C4-2B (cell line): ENCODE measurements at regions not wholly inside any gene's neighbourhood (a gene's known extent, or its start where the extent isn't known, plus 50 kb on each side); places are given as distances from the start of the nearest gene placed in this dataset.

ENCODE experiments used
- H3K27ac ChIP-seq: fragments of 450-650 bp; 2 replicates; pipeline ENCODE4 v1.5.1; 2017
- ZFX ChIP-seq: fragments of 450-650 bp; IDR thresholded peaks from 2 replicates; pipeline ENCODE4 v1.6.1; 2017
- TF ChIP-seq, protein P1 (sequence below): fragments of 450-650 bp; conservative IDR thresholded peaks from 2 replicates; pipeline ENCODE4 v1.5.1; 2017; ENCODE audit warnings: mild to moderate bottlenecking

DNA sequence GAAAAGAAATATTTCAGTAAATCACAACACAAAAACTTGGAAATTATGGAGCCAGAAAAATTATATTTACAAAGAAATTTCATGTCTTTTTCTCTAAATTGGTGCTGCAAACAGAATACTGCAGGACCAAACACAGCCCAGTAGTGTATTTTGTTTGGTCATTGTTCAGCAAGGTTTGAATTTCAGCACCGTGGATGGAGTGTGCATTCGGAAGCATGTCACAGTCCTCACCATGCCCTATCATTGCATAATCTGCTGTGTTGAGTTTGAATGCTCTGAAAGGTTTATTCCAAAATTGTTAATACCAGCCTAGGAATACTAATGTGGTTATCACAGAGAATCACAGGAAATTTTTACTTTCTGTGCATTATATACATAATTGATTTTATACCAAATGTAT lies 296.7 kb downstream of the METTL4 start:
- TF ChIP-seq, protein P1, sequence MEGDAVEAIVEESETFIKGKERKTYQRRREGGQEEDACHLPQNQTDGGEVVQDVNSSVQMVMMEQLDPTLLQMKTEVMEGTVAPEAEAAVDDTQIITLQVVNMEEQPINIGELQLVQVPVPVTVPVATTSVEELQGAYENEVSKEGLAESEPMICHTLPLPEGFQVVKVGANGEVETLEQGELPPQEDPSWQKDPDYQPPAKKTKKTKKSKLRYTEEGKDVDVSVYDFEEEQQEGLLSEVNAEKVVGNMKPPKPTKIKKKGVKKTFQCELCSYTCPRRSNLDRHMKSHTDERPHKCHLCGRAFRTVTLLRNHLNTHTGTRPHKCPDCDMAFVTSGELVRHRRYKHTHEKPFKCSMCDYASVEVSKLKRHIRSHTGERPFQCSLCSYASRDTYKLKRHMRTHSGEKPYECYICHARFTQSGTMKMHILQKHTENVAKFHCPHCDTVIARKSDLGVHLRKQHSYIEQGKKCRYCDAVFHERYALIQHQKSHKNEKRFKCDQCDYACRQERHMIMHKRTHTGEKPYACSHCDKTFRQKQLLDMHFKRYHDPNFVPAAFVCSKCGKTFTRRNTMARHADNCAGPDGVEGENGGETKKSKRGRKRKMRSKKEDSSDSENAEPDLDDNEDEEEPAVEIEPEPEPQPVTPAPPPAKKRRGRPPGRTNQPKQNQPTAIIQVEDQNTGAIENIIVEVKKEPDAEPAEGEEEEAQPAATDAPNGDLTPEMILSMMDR = no peak
- no peak for TF ChIP-seq ZFX
- H3K27ac ChIP-seq = no peak overlapping the region

DNA sequence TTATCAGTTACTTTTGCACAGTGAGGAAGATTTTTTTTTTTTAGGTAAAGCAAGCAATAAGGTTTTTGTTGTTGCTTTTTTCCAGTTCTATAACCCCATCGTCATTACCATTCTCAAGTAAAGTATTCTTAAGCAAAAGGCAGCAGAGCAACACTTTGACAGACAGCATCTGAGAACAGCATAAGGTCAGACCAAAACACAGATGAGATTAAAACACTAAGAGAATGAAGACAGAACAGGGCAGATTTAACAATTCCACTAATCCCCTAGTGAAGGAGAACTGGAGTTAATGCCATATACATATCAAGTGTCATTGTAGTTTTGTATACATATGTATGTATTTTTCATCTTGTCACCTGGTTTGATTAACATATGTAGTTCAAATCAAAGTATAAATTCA lies 290.2 kb downstream of the METTL4 start:
- TF ChIP-seq, protein P1 = no peak
- TF ChIP-seq ZFX = no peak
- H3K27ac ChIP-seq = no peak overlapping the region

DNA sequence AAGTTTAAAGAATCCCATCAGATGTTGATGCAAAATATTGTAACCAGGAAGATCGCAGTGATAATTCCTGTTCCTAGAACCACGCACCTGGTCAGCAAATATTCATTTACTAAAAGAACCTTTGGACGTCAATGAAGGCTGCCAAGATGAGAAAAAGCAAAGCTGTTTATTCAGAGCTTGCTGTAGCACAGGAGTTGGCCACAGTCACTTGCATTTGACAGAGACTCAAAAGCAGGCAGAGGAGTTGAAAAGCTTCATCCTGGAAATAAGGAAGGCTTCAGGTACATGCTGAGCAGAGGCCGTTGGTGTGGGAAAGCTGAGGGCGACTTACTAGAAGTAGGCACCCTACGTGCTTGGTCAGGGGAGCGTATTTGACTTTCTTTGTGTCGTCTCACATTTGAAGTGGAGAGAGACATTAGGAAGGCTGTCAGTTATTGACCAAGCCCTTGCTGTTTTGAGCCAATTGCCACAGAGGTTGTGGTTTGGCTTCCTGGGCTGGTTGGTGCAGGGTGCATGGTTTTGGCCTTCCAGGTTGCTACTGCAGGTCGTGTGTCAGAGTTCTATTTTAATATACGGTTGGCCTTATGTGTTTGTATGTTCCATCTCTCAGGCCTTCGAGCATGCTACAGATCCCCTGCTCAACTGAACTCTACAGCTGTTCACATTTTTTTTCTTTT lies 289.6 kb downstream of the METTL4 start:
- no peak for TF ChIP-seq ZFX
- TF ChIP-seq, protein P1 = no peak
- no peak overlapping the region for H3K27ac ChIP-seq

DNA sequence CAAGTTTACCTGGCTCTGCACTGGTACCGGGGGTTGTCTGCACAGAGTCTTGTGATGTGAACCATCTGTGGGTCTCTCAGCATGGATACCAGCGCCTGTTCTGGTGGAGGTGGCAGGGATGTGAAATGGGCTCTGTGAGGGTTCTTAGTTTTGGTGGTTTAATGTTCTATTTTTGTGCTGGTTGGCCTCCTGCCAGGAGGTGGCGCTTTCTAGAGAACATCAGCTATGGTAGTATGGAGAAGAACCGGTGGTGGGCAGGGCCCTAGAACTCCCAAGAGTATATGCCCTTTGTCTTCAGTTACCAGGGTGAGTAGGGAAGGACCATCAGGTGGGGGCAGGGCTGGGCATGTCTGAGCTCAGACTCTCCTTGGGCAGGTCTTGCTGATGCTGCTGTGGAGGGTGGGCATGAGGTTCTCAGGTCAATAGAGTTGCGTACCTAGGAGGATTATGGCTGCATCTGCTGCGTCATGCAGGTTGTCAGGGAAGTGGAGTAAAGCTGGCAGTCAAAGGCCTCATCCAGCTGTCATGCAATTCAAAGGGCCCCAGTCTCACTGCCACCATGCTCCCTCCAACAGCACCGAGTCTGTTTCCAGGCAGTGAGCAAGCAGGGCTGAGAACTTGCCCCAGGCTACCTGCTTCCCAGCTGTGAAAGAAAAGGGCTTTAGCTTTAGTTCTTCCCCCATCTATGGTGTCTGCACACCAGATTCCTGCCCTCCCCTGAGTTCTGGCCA lies 278.0 kb downstream of the METTL4 start:
- no peak overlapping the region for H3K27ac ChIP-seq
- TF ChIP-seq, protein P1 = no peak
- no peak for TF ChIP-seq ZFX

DNA sequence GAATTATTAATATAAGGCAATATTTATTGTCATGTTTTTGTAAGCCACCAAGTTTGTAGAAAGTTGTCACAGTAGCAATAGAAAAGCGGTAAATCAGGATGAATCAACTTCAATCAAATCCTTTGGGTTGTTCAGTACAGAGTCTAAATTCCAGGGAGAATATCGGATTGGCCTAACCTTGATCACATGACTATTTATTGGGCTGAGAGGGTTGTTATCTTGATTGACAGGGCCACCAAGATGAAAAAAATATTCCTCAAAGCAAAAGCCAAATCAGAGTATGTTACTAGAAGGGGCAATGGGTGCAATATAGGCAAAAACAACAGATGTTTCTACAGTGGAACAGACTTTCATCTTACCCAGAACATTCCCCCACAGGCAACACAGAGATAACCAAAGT lies 270.0 kb downstream of the METTL4 start:
- no peak for TF ChIP-seq ZFX
- TF ChIP-seq, protein P1 = no peak
- no peak overlapping the region for H3K27ac ChIP-seq

DNA sequence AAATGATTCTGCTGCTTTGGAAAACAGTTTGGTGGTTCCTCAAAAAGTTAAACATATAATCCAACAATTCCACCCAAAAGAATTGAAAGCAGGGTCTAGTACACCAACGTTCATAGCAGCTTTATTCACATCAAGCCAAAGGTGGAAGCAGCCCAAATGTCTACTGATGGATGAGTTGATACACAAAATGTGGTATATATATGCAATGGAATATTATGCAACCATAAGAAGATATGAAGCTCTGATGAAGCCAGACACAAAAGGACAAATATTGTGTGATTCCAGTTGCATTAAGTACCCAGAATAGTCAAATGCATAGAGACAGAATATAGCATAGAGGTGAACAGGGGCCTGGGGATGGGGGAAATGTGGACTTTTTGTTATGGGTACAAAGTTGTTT lies 269.3 kb downstream of the METTL4 start:
- no peak overlapping the region for H3K27ac ChIP-seq
- TF ChIP-seq ZFX = no peak
- TF ChIP-seq, protein P1 = no peak

DNA sequence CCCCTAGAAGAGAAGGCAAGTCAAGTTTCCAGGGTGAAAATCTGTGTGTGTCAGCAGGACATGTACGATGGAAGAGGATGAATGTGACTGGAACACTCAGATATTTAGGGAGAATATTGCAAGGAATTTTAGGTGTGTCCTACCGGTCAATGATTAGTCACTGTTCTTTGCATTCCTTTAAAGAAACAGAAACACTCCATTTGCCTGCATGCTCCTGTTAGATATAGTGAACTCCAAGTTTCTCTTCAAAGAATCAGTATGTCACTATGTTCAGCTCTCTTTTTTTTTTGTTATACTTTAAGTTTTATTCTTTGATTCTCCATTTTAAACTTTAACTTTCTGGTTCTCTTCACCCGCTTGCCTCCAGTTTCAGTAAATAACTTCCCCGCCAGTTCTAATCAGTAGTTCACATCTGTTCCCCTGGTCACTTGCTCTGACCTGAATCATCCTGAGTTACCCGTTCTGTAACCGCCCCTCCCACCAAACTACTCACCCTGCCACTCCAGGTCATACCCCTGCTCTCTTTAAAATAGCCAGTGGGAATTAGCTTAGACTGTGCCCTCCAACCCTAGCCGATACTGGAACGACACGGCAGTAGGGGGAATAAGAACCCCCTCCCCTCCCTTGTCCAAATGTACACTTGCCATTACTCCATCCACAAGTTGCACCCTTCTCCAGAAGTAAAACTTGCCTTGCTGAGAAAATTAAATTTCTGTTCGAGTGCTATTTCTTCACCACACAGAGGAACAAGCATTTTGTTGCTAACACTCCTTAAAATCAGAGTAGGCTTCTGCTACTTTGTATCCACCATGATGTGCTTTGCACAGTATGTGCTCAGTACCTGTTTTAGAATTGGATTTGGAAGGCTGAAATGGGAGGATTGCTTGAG lies 268.4 kb downstream of the METTL4 start:
- H3K27ac ChIP-seq = no peak overlapping the region
- TF ChIP-seq, protein P1 = no peak
